Nephron progenitor cell (in vitro differentiated cells): ENCODE measurements at regions not wholly inside any gene's neighbourhood (a gene's known extent, or its start where the extent isn't known, plus 50 kb on each side); places are given as distances from the start of the nearest gene placed in this dataset.
"Not testable (repeated sequence)": the region's sequence is repeated elsewhere in the genome, so short reads cannot be mapped to it uniquely, and the experiment has no call there.

ENCODE experiments used
- DNase-seq: peaks from one replicate; pipeline ENCODE4 v3.0.0; 2021
- H3K27ac Mint-ChIP-seq: 2 replicates; pipeline ENCODE4 v1.8.0; 2021; ENCODE audit warnings: mild to moderate bottlenecking, moderate library complexity, mixed read lengths
- H3K27me3 Mint-ChIP-seq: 2 replicates; pipeline ENCODE4 v1.8.0; 2021; ENCODE audit warnings: mild to moderate bottlenecking, low read depth, mixed read lengths; ENCODE audit not compliant: poor library complexity
- H3K36me3 Mint-ChIP-seq: 2 replicates; pipeline ENCODE4 v1.8.0; 2021; ENCODE audit warnings: low read depth, mixed read lengths
- H3K4me1 Mint-ChIP-seq: 2 replicates; pipeline ENCODE4 v1.8.0; 2021; ENCODE audit warnings: mixed read lengths
- H3K4me3 Mint-ChIP-seq: 2 replicates; pipeline ENCODE4 v1.8.0; 2021; ENCODE audit warnings: mild to moderate bottlenecking, moderate library complexity, mixed read lengths
- H3K9me3 Mint-ChIP-seq: 2 replicates; pipeline ENCODE4 v1.8.0; 2021; ENCODE audit warnings: mild to moderate bottlenecking, moderate library complexity, mixed read lengths
- TF ChIP-seq, protein P1 (sequence below): fragments of 200-600 bp; sonication (generic); IDR thresholded peaks from 2 replicates; pipeline ENCODE4 v1.5.0; 2021; ENCODE audit warnings: antibody characterized with exemption

- DNase-seq, result no peak
- Mint-ChIP-seq H3K4me3 (no peak overlapping the region), H3K9me3 (peaks cover 4% of the 10 kb centered on the region), H3K27ac (no peak overlapping the region), H3K4me1 (no peaks in the 10 kb centered on the region), H3K36me3 (no peaks in the 10 kb centered on the region), H3K27me3 (peaks cover 10% of the 10 kb centered on the region)
- TF ChIP-seq, protein P1, sequence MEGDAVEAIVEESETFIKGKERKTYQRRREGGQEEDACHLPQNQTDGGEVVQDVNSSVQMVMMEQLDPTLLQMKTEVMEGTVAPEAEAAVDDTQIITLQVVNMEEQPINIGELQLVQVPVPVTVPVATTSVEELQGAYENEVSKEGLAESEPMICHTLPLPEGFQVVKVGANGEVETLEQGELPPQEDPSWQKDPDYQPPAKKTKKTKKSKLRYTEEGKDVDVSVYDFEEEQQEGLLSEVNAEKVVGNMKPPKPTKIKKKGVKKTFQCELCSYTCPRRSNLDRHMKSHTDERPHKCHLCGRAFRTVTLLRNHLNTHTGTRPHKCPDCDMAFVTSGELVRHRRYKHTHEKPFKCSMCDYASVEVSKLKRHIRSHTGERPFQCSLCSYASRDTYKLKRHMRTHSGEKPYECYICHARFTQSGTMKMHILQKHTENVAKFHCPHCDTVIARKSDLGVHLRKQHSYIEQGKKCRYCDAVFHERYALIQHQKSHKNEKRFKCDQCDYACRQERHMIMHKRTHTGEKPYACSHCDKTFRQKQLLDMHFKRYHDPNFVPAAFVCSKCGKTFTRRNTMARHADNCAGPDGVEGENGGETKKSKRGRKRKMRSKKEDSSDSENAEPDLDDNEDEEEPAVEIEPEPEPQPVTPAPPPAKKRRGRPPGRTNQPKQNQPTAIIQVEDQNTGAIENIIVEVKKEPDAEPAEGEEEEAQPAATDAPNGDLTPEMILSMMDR, result no peak
These were observed 220.6 kb downstream of the CDRT15L2 start for GRCh38 chr17:20800146-20800545.

GRCh38 chr17:20805751-20806150, 226.2 kb downstream of the CDRT15L2 start:
- H3K27ac Mint-ChIP-seq, result no peak overlapping the region
- H3K4me1 Mint-ChIP-seq, result no peaks in the 10 kb centered on the region
- H3K4me3 Mint-ChIP-seq, result no peak overlapping the region
- H3K36me3 Mint-ChIP-seq, result no peaks in the 10 kb centered on the region
- TF ChIP-seq, protein P1, result no peak
- peaks cover 3% of the 10 kb centered on the region for H3K27me3 Mint-ChIP-seq
- no peak for DNase-seq
- H3K9me3 Mint-ChIP-seq, result peaks cover 19% of the 10 kb centered on the region

GRCh38 chr17:20807566-20807965, 228.0 kb downstream of the CDRT15L2 start:
- peaks cover 15% of the 10 kb centered on the region for H3K9me3 Mint-ChIP-seq
- not testable (repeated sequence) for H3K27ac Mint-ChIP-seq, H3K36me3 Mint-ChIP-seq, DNase-seq, H3K4me1 Mint-ChIP-seq, H3K4me3 Mint-ChIP-seq, H3K27me3 Mint-ChIP-seq

- H3K36me3 Mint-ChIP-seq, H3K27ac Mint-ChIP-seq, DNase-seq, H3K9me3 Mint-ChIP-seq, H3K4me1 Mint-ChIP-seq, H3K4me3 Mint-ChIP-seq, H3K27me3 Mint-ChIP-seq: not testable (repeated sequence)
These were observed 227.4 kb downstream of the USP22 start for GRCh38 chr17:20815410-20815809.

DNA sequence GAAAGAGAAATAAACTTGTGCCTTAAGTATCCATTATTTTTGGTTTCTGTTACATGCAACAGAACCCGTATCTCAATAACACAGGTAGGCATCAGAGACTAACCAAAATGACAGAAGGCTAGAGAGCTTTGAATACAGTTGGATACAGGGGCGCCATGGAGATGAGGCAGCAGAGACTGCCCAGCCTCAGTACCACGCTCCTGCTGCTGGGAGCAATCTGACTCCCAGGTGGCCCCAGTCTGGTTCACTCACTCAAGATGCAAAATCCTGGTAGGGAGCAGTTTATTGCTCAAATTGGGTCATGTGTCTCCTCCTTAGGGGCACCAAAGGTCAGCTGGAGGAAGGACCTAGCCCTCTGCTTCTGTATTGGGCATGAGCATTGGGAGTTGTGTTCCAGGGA, 218.9 kb downstream of the USP22 start:
- H3K36me3 Mint-ChIP-seq, result no peaks in the 10 kb centered on the region
- TF ChIP-seq, protein P1, result no peak
- H3K4me3 Mint-ChIP-seq, result no peak overlapping the region
- peaks cover 18% of the 10 kb centered on the region for H3K4me1 Mint-ChIP-seq
- H3K27me3 Mint-ChIP-seq, result peaks cover 8% of the 10 kb centered on the region
- H3K9me3 Mint-ChIP-seq, result peaks cover 18% of the 10 kb centered on the region
- H3K27ac Mint-ChIP-seq, result peak overlapping the region; percentile 16
- DNase-seq, result no peak

DNA sequence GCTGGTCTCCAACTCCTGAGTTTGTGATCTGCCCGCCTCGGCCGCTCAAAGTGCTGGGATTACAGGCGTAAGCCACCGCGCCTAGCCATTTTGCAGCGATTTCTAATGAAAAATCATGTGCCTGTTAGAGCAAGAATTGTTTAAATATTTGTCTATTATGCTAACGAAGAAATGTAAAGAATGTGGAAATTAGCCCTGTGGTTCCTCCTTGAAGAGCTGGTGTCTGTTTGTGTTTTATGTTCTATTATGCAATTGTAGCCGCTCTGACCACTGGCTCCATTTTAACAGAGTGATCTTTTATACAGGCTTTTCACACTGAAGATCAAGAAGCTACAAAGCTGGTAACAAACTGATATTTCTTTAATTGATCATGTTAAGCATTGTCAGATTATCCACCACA, 217.3 kb downstream of the USP22 start:
- Mint-ChIP-seq H3K4me1 (peaks cover 18% of the 10 kb centered on the region), H3K27me3 (peaks cover 14% of the 10 kb centered on the region), H3K27ac (no peak overlapping the region), H3K9me3 (peaks cover 18% of the 10 kb centered on the region), H3K4me3 (no peak overlapping the region), H3K36me3 (no peaks in the 10 kb centered on the region)
- no peak for DNase-seq
- TF ChIP-seq, protein P1, result no peak

- H3K9me3 Mint-ChIP-seq, H3K4me3 Mint-ChIP-seq, H3K36me3 Mint-ChIP-seq, H3K4me1 Mint-ChIP-seq, H3K27ac Mint-ChIP-seq, DNase-seq: not testable (repeated sequence)
- H3K27me3 Mint-ChIP-seq, result peaks cover 13% of the 10 kb centered on the region
These were observed 202.4 kb downstream of the USP22 start for GRCh38 chr17:20840453-20840852.

DNA sequence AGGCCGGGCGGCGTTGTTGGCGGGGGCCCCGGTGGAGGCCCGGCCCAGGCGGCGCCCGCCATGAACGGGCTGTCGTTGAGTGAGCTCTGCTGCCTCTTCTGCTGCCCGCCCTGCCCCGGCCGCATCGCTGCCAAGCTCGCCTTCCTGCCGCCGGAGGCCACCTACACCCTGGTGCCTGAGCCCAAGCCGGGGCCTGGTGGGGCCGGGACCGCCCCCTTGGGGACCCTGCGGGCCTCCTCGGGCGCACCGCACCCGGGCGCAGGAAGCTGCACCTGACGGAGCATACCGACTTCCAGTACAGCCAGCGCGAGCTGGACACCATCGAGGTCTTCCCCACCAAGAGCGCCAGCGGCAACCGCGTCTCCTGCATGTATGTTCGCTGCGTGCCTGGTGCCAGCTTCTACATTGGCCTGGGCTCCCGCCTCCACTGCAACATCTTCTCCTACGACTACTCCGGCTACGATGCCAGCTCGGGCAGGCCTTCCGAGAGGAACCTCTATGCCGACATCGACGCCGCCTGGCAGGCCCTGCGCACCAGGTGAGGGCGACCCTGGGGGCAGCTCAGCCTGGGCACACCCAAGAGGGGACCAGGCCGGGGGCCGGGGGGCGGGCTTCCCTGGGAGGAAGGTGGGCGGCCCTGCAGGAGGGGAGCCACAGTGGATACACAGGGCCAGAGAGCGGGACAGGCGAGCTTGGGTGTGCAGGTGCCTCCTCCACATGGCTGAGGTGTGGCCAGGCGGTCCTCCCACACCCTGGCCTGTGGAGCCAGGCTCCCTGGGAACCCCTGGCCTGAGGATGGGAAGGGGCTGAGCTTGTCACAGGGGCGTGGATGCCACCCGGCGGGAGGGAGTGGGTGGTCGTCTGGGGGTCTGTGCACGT, 201.6 kb downstream of the USP22 start:
- H3K27me3 Mint-ChIP-seq, result peaks cover 15% of the 10 kb centered on the region
- not testable (repeated sequence) for H3K27ac Mint-ChIP-seq, H3K9me3 Mint-ChIP-seq, H3K4me3 Mint-ChIP-seq, DNase-seq, H3K36me3 Mint-ChIP-seq, H3K4me1 Mint-ChIP-seq

DNA sequence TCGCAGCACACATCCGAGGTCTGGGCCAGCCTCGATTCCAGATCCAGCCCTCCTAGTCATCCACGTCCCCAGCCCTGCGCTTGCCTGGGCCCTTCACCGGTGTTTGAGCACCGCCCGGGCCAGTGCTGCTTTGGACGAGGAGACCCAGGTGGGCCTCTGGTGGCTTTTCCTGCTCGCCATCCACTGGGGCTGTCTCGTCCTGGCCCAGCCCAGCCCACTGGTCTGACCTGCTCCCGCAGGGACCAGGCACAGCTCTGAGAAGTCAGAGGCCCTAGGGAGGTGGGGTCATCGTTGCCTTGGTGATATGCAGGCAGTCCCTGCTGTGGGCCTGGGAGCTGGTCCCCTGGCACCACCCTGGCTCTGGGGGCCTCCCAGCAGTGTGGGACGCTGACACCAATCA, 200.8 kb downstream of the USP22 start:
- H3K27ac Mint-ChIP-seq, H3K4me1 Mint-ChIP-seq, DNase-seq, H3K9me3 Mint-ChIP-seq, H3K36me3 Mint-ChIP-seq, H3K4me3 Mint-ChIP-seq: not testable (repeated sequence)
- peaks cover 19% of the 10 kb centered on the region for H3K27me3 Mint-ChIP-seq

DNA sequence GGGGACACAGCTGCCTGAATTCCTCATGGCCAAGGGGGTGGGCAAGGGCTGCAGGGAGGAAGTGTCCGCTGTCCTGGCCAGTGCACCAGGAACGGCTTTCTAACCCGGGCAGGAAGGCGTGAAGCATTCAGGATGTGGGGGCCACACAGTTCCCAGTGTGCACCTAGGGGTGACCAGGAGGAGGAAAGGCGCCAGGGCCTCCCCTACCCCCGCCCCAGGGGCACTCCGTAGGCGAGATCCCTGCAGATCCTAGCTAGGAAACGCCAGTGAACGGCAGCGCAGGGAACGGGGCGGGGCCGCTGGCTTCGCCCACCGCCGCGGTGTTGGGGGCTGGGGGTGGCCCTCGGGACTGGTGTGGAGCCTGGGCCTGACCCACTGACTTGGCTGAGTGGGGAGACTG, 199.6 kb downstream of the USP22 start:
- not testable (repeated sequence) for H3K27ac Mint-ChIP-seq, H3K4me1 Mint-ChIP-seq, H3K9me3 Mint-ChIP-seq, H3K36me3 Mint-ChIP-seq
- peaks cover 23% of the 10 kb centered on the region for H3K27me3 Mint-ChIP-seq
- peak; percentile 7 for DNase-seq
- H3K4me3 Mint-ChIP-seq, result peak overlapping the region; percentile 55
